GM13976 (cell line): ENCODE measurements at regions not wholly inside any gene's neighbourhood (a gene's known extent, or its start where the extent isn't known, plus 50 kb on each side); places are given as distances from the start of the nearest gene placed in this dataset.
"Not testable (repeated sequence)": the region's sequence is repeated elsewhere in the genome, so short reads cannot be mapped to it uniquely, and the experiment has no call there.

Experiments
- DNase-seq: peaks from one replicate; pipeline ENCODE4 v3.0.0; 2012; ENCODE audit warnings: low spot score
- CTCF ChIP-seq: IDR thresholded peaks from 2 replicates; pipeline ENCODE4 v1.5.1; 2012; ENCODE audit warnings: borderline replicate concordance, mild to moderate bottlenecking; ENCODE audit not compliant: insufficient read depth; ENCODE audit errors: extremely low read depth, missing control alignments, control extremely low read depth
- in situ Hi-C: fragments of 300-500 bp; cut with MboI; formaldehyde crosslinking; loops from one replicate; pipeline ENCODE4 v1.12.0; 2022; ENCODE audit warnings: low sequenced_read_pairs, mixed read lengths, inconsistent platforms; ENCODE audit not compliant: unreplicated experiment

GRCh38 chr6:82555801-82556200 lies 192.2 kb downstream of the TPBG start:
- no peak for TF ChIP-seq CTCF
- in situ Hi-C loops = no loop called here
- DNase-seq = no peak

- DNase-seq, in situ Hi-C loops: not testable (repeated sequence)
Measured at GRCh38 chr6:82558531-82558930, 194.9 kb downstream of the TPBG start.

GRCh38 chr6:82567621-82568020 lies 204.0 kb downstream of the TPBG start:
- in situ Hi-C loops = no loop called here
- TF ChIP-seq CTCF = no peak
- no peak for DNase-seq

GRCh38 chr6:82568290-82568993 lies 204.8 kb downstream of the TPBG start:
- in situ Hi-C loops = no loop called here
- DNase-seq = no peak
- no peak for TF ChIP-seq CTCF

- no peak for TF ChIP-seq CTCF
- DNase-seq = no peak
- in situ Hi-C loops = no loop called here
Measured at GRCh38 chr6:82569022-82569421, 205.4 kb downstream of the TPBG start.

- in situ Hi-C loops = no loop called here
- TF ChIP-seq CTCF = no peak
- DNase-seq = no peak
Measured at GRCh38 chr6:82570083-82570482, 206.5 kb downstream of the TPBG start.

- TF ChIP-seq CTCF = no peak
- no peak for DNase-seq
- in situ Hi-C loops = no loop called here
Measured at GRCh38 chr6:82571455-82571854, 207.8 kb downstream of the TPBG start.
